Natural killer cell (primary cell): ENCODE measurements at regions not wholly inside any gene's neighbourhood (a gene's known extent, or its start where the extent isn't known, plus 50 kb on each side); places are given as distances from the start of the nearest gene placed in this dataset.

Experiments
- ATAC-seq, 3 donors: fragments of 150-1000 bp in 2 of 3; fragments of 200-7000 bp in 1 of 3; cut with Tn5 transposase; 1 replicate in 1 of 3; 2 replicates in 2 of 3; pipeline ENCODE4 v1.10.0; 2021; ENCODE audit warnings: mild to moderate bottlenecking in 2 of 3, moderate library complexity in 2 of 3
- DNase-seq, 2 donors: peaks; one replicate each; pipeline versions ENCODE4 v3.0.0 to v3.0.0-alpha.2; 2013 to 2021; ENCODE audit warnings: mixed read lengths in 1 of 2
- H3K27ac ChIP-seq: one replicate; pipeline ENCODE4 v1.5.1; 2013; ENCODE audit warnings: mild to moderate bottlenecking, low read length
- H3K27me3 ChIP-seq: one replicate; pipeline ENCODE4 v1.6.1; 2013; ENCODE audit warnings: low read length; ENCODE audit not compliant: control insufficient read depth, insufficient read depth
- H3K36me3 ChIP-seq: one replicate; pipeline ENCODE4 v1.6.1; 2013; ENCODE audit warnings: low read length; ENCODE audit not compliant: control insufficient read depth, insufficient read depth
- H3K4me1 ChIP-seq: one replicate; pipeline ENCODE4 v1.6.1; 2013; ENCODE audit warnings: low read length; ENCODE audit not compliant: control insufficient read depth, insufficient read depth
- H3K4me3 ChIP-seq: one replicate; pipeline ENCODE4 v1.5.1; 2013; ENCODE audit warnings: low read length
- H3K9me3 ChIP-seq: one replicate; pipeline ENCODE4 v1.6.1; 2013; ENCODE audit warnings: low read length; ENCODE audit not compliant: control insufficient read depth, insufficient read depth
- H3K27ac Mint-ChIP-seq, 2 donors: one replicate each; pipeline ENCODE4 v1.8.0; 2022; ENCODE audit warnings: mild to moderate bottlenecking in 2 of 2, mixed read lengths in 2 of 2, moderate library complexity in 1 of 2
- H3K27me3 Mint-ChIP-seq, 2 donors: one replicate each; pipeline ENCODE4 v1.8.0; 2022; ENCODE audit warnings: low read depth in 2 of 2, mixed read lengths in 2 of 2
- H3K36me3 Mint-ChIP-seq: one replicate; pipeline ENCODE4 v1.8.0; 2022; ENCODE audit warnings: mixed read lengths
- H3K4me1 Mint-ChIP-seq, 2 donors: one replicate each; pipeline ENCODE4 v1.8.0; 2022; ENCODE audit warnings: mixed read lengths in 2 of 2
- H3K4me3 Mint-ChIP-seq: one replicate; pipeline ENCODE4 v1.8.0; 2022; ENCODE audit warnings: mild to moderate bottlenecking, moderate library complexity, mixed read lengths
- H3K9me3 Mint-ChIP-seq, 2 donors: one replicate each; pipeline ENCODE4 v1.8.0; 2022; ENCODE audit warnings: mixed read lengths in 2 of 2
- CTCF ChIP-seq: fragments of 200-600 bp; IDR thresholded peaks from one replicate; pipeline ENCODE4 v1.8.0; 2022; ENCODE audit warnings: antibody characterized with exemption
- WGBS: methylation state at CpG from one replicate; pipeline ENCODE4 v1.1.7; 2013; ENCODE audit warnings: missing lambda C conversion rate; ENCODE audit not compliant: insufficient coverage; 5-methylcytosine and 5-hydroxymethylcytosine counted together
- intact Hi-C: fragments of 100-400 bp; cut with micrococcal nuclease; formaldehyde crosslinking; loops from one replicate; pipeline ENCODE4 v1.14.2; 2022

GRCh38 chr21:31537872-31538576 lies 121.5 kb upstream of the SOD1 start:
- Histone ChIP-seq H3K27me3 (no peaks in the 10 kb centered on the region), H3K36me3 (no peaks in the 10 kb centered on the region), H3K9me3 (no peaks in the 10 kb centered on the region), H3K27ac (no peak overlapping the region), H3K4me1 (no peaks in the 10 kb centered on the region), H3K4me3 (no peak overlapping the region)
- Mint-ChIP-seq H3K27ac (no peak overlapping the region), H3K4me1 (no peaks in the 10 kb centered on the region), H3K9me3 (no peaks in the 10 kb centered on the region), H3K27me3 (no peaks in the 10 kb centered on the region), H3K4me3 (no peak overlapping the region), H3K36me3 (no peaks in the 10 kb centered on the region)
- no peak for TF ChIP-seq CTCF
- no peak for DNase-seq
- ATAC-seq: no peak
- 100% methylated on average over 6 of the region's 10 CpGs for WGBS
- intact Hi-C loops: no loop called here

GRCh38 chr21:31536138-31536537 lies 123.4 kb upstream of the SOD1 start:
- H3K36me3 ChIP-seq: no peaks in the 10 kb centered on the region
- no peaks in the 10 kb centered on the region for H3K4me1 Mint-ChIP-seq
- H3K9me3 Mint-ChIP-seq: no peaks in the 10 kb centered on the region
- no peak for TF ChIP-seq CTCF
- intact Hi-C loops: no loop called here
- H3K27ac Mint-ChIP-seq: no peak overlapping the region
- H3K36me3 Mint-ChIP-seq: no peaks in the 10 kb centered on the region
- WGBS: 94% methylated on average over 6 of the region's 8 CpGs
- DNase-seq: no peak
- H3K4me3 ChIP-seq: no peak overlapping the region
- no peaks in the 10 kb centered on the region for H3K9me3 ChIP-seq
- no peaks in the 10 kb centered on the region for H3K27me3 ChIP-seq
- no peak overlapping the region for H3K27ac ChIP-seq
- ATAC-seq: no peak
- H3K4me3 Mint-ChIP-seq: no peak overlapping the region
- H3K27me3 Mint-ChIP-seq: no peaks in the 10 kb centered on the region
- H3K4me1 ChIP-seq: no peaks in the 10 kb centered on the region

GRCh38 chr21:31531967-31532366 lies 127.5 kb upstream of the SOD1 start:
- WGBS: 76% methylated on average over 1 of the region's 1 CpG
- Histone ChIP-seq H3K4me1 (no peaks in the 10 kb centered on the region), H3K9me3 (no peaks in the 10 kb centered on the region), H3K36me3 (no peaks in the 10 kb centered on the region), H3K4me3 (no peak overlapping the region), H3K27ac (no peak overlapping the region), H3K27me3 (no peaks in the 10 kb centered on the region)
- no peak for TF ChIP-seq CTCF
- no peak overlapping the region for H3K27ac Mint-ChIP-seq
- no peaks in the 10 kb centered on the region for H3K4me1 Mint-ChIP-seq
- no peak for DNase-seq
- H3K27me3 Mint-ChIP-seq: no peaks in the 10 kb centered on the region
- no peaks in the 10 kb centered on the region for H3K9me3 Mint-ChIP-seq
- H3K36me3 Mint-ChIP-seq: no peaks in the 10 kb centered on the region
- intact Hi-C loops: no loop called here
- H3K4me3 Mint-ChIP-seq: no peak overlapping the region
- ATAC-seq: no peak
